Testis (tissue), 2 donors: ENCODE measurements at regions not wholly inside any gene's neighbourhood (a gene's known extent, or its start where the extent isn't known, plus 50 kb on each side); places are given as distances from the start of the nearest gene placed in this dataset.

Experiments
- POLR2A ChIP-seq: fragments of 450-650 bp; IDR thresholded peaks from one replicate; pipeline ENCODE4 v1.6.1; 2017; ENCODE audit warnings: antibody characterized with exemption, mild to moderate bottlenecking, moderate library complexity
- TF ChIP-seq, protein P1 (sequence below), 3 experiments: fragments of 450-650 bp in 2 of 3; fragments of 200-600 bp in 1 of 3; sonication (generic) in 1 of 3; IDR thresholded peaks; one replicate each; pipeline ENCODE4 v1.5.1; 2016 to 2019; ENCODE audit warnings: antibody characterized with exemption in 3 of 3, mild to moderate bottlenecking in 2 of 3, moderate library complexity in 1 of 3

DNA sequence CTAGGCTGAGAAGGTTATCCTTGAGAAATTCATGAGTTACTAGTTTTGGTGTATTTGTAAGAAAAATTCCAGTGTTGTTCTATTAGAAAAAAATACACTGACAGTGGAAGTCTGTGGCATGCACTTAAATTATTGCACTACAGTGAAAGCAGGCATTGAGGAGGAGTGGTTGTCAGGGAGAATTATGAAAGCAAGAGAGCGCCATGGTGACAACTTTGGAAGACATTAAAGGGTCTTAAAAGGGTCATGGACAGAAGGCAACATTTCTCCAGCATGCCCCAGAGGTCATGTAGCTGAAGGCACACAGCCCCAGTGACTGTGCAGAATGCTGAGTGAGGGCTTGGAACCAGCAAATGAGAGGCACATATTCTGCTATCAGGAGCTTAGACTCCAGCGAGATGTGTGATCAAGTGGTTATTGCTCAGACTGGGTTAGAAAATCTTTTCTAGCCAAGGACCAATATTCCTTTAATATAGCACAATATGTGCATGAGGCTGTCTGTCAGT, 292.7 kb downstream of the OLFM4 start:
- TF ChIP-seq, protein P1, sequence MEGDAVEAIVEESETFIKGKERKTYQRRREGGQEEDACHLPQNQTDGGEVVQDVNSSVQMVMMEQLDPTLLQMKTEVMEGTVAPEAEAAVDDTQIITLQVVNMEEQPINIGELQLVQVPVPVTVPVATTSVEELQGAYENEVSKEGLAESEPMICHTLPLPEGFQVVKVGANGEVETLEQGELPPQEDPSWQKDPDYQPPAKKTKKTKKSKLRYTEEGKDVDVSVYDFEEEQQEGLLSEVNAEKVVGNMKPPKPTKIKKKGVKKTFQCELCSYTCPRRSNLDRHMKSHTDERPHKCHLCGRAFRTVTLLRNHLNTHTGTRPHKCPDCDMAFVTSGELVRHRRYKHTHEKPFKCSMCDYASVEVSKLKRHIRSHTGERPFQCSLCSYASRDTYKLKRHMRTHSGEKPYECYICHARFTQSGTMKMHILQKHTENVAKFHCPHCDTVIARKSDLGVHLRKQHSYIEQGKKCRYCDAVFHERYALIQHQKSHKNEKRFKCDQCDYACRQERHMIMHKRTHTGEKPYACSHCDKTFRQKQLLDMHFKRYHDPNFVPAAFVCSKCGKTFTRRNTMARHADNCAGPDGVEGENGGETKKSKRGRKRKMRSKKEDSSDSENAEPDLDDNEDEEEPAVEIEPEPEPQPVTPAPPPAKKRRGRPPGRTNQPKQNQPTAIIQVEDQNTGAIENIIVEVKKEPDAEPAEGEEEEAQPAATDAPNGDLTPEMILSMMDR (IDR thresholded peaks at IDR 0.05), result no peak
- no peak for TF ChIP-seq POLR2A
